ENCODE measurements at regions not wholly inside any gene's neighbourhood (a gene's known extent, or its start where the extent isn't known, plus 50 kb on each side); places are given as distances from the start of the nearest gene placed in this dataset.

GRCh38 chr4:125994430-125994829 is 679.7 kb downstream of the FAT4 start:
- TF ChIP-seq ZNF207 (IDR thresholded peaks at IDR 0.05; ENCODE audit: borderline replicate concordance): no peak
- TF ChIP-seq CTCF (IDR thresholded peaks at IDR 0.05 in 2 of 3, conservative IDR thresholded peaks at IDR 0.05 in 1 of 3; ENCODE audit: control insufficient read depth in 2 of 3, extremely low read depth in 1 of 3, insufficient read depth in 1 of 3, low read depth in 3 of 3, low read length in 3 of 3): no peak
- no peak for TF ChIP-seq MAX (IDR thresholded peaks at IDR 0.05; ENCODE audit: low read depth, low read length)
- TF ChIP-seq ZNF384 (IDR thresholded peaks at IDR 0.05; ENCODE audit: borderline replicate concordance, low read depth, low read length): no peak
- TF ChIP-seq ZBTB11 (CRISPR knock-in tag; IDR thresholded peaks at IDR 0.05): no peak
- no peak for TF ChIP-seq YBX1 (IDR thresholded peaks at IDR 0.05)
- no peak for TF ChIP-seq REST (IDR thresholded peaks at IDR 0.05; ENCODE audit: low read depth, low read length)
- TF ChIP-seq EP300 (IDR thresholded peaks at IDR 0.05; ENCODE audit: borderline replicate concordance in 1 of 2, control insufficient read depth in 1 of 2, low read depth in 2 of 2, low read length in 2 of 2): no peak
- no peak for TF ChIP-seq POLR2AphosphoS5 (IDR thresholded peaks at IDR 0.05; ENCODE audit: low read length)
- TF ChIP-seq TCF7 (IDR thresholded peaks at IDR 0.05; ENCODE audit: borderline replicate concordance): no peak
- TF ChIP-seq EZH2 (IDR thresholded peaks at IDR 0.05; ENCODE audit: borderline replicate concordance, control insufficient read depth, low read depth, low read length): no peak
